ENCODE measurements at regions not wholly inside any gene's neighbourhood (a gene's known extent, or its start where the extent isn't known, plus 50 kb on each side); places are given as distances from the start of the nearest gene placed in this dataset.

- TF ChIP-seq, protein P1, sequence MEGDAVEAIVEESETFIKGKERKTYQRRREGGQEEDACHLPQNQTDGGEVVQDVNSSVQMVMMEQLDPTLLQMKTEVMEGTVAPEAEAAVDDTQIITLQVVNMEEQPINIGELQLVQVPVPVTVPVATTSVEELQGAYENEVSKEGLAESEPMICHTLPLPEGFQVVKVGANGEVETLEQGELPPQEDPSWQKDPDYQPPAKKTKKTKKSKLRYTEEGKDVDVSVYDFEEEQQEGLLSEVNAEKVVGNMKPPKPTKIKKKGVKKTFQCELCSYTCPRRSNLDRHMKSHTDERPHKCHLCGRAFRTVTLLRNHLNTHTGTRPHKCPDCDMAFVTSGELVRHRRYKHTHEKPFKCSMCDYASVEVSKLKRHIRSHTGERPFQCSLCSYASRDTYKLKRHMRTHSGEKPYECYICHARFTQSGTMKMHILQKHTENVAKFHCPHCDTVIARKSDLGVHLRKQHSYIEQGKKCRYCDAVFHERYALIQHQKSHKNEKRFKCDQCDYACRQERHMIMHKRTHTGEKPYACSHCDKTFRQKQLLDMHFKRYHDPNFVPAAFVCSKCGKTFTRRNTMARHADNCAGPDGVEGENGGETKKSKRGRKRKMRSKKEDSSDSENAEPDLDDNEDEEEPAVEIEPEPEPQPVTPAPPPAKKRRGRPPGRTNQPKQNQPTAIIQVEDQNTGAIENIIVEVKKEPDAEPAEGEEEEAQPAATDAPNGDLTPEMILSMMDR (IDR thresholded peaks at IDR 0.05; ENCODE audit: control extremely low read depth in 1 of 3, insufficient read depth in 1 of 3, low read depth in 1 of 3, low read length in 3 of 3) = peak; percentile 34 to 49 (median 36)
- no peak for TF ChIP-seq TCF12 (IDR thresholded peaks at IDR 0.05; ENCODE audit: low read depth, low read length)
Observed at GRCh38 chr1:36731226-36732014, 248.7 kb upstream of the CSF3R start (continued).

All from H1 (cell line).